ENCODE measurements at regions not wholly inside any gene's neighbourhood (a gene's known extent, or its start where the extent isn't known, plus 50 kb on each side); places are given as distances from the start of the nearest gene placed in this dataset.

- DNase-seq (ENCODE audit: low read depth in 3 of 3) = no peak
Measured at GRCh38 chr2:30310371-30310770, 79.0 kb downstream of the LBH start.

GRCh38 chr2:30310955-30311354 is 79.6 kb downstream of the LBH start:
- DNase-seq (ENCODE audit: low read depth in 3 of 3) = no peak

GRCh38 chr2:30311711-30312110 is 80.4 kb downstream of the LBH start:
- DNase-seq (ENCODE audit: low read depth in 3 of 3) = no peak

- no peak for DNase-seq (ENCODE audit: low read depth in 3 of 3)
Measured at GRCh38 chr2:30312916-30313315, 81.6 kb downstream of the LBH start.

GRCh38 chr2:30314981-30315380 is 83.6 kb downstream of the LBH start:
- DNase-seq (ENCODE audit: low read depth in 3 of 3) = no peak

GRCh38 chr2:30315391-30316063 is 84.2 kb downstream of the LBH start:
- no peak for DNase-seq (ENCODE audit: low read depth in 3 of 3)

GRCh38 chr2:30316408-30316807 is 85.1 kb downstream of the LBH start:
- no peak for DNase-seq (ENCODE audit: low read depth in 3 of 3)

GRCh38 chr2:30318987-30319782 is 87.9 kb downstream of the LBH start:
- no peak for DNase-seq (ENCODE audit: low read depth in 3 of 3)

GRCh38 chr2:30321466-30321865 is 90.1 kb downstream of the LBH start:
- no peak for DNase-seq (ENCODE audit: low read depth in 3 of 3)

- no peak for DNase-seq (ENCODE audit: low read depth in 3 of 3)
Measured at GRCh38 chr2:30323499-30323898, 92.2 kb downstream of the LBH start.

GRCh38 chr2:30324245-30324908 is 93.0 kb downstream of the LBH start:
- no peak for DNase-seq (ENCODE audit: low read depth in 3 of 3)

GRCh38 chr2:30325600-30326328 is 94.4 kb downstream of the LBH start:
- DNase-seq (ENCODE audit: low read depth in 3 of 3) = no peak

GRCh38 chr2:30326497-30326896 is 95.2 kb downstream of the LBH start:
- no peak for DNase-seq (ENCODE audit: low read depth in 3 of 3)

GRCh38 chr2:30331038-30331437 is 99.7 kb downstream of the LBH start:
- DNase-seq (ENCODE audit: low read depth in 3 of 3) = no peak

GRCh38 chr2:30331869-30332268 is 100.5 kb downstream of the LBH start:
- no peak for DNase-seq (ENCODE audit: low read depth in 3 of 3)

GRCh38 chr2:30332791-30333453 is 101.6 kb downstream of the LBH start:
- DNase-seq (ENCODE audit: low read depth in 3 of 3) = peak in 1 of 3 donors; percentile 26

- no peak for DNase-seq (ENCODE audit: low read depth in 3 of 3)
Measured at GRCh38 chr2:30334762-30335363, 103.5 kb downstream of the LBH start.

- no peak for DNase-seq (ENCODE audit: low read depth in 3 of 3)
Measured at GRCh38 chr2:30336084-30336483, 104.8 kb downstream of the LBH start.

GRCh38 chr2:30336978-30337841 is 105.9 kb downstream of the LBH start:
- peak in 2 of 3 donors; percentile 33 to 44 for DNase-seq (ENCODE audit: low read depth in 3 of 3)

GRCh38 chr2:30338475-30338874 is 107.1 kb downstream of the LBH start:
- DNase-seq (ENCODE audit: low read depth in 3 of 3) = no peak
